Kidney (tissue), 13 donors: ENCODE measurements at regions not wholly inside any gene's neighbourhood (a gene's known extent, or its start where the extent isn't known, plus 50 kb on each side); places are given as distances from the start of the nearest gene placed in this dataset.

Source experiments
- DNase-seq, 5 donors: peaks; one replicate each; pipeline ENCODE4 v3.0.0-alpha.2; 2013 to 2020
- FAIRE-seq: peaks from 2 replicates; lab custom pipeline; 2012; peaks lifted over from hg19 to GRCh38; lab: Jason Lieb, UNC
- H3K27ac ChIP-seq, 2 donors: one replicate each; pipeline ENCODE4 v1.7.0; 2013; ENCODE audit warnings: low read depth in 2 of 2, low read length in 2 of 2, inconsistent platforms in 1 of 2
- H3K27me3 ChIP-seq: one replicate; pipeline ENCODE4 v1.7.1; 2013; ENCODE audit warnings: low read length, inconsistent platforms; ENCODE audit not compliant: control insufficient read depth, insufficient read depth
- H3K36me3 ChIP-seq, 3 donors: one replicate each; pipeline versions ENCODE4 v1.7.0 to v1.7.1; 2013; ENCODE audit warnings: low read length in 3 of 3, control low read depth in 1 of 3, inconsistent platforms in 1 of 3; ENCODE audit not compliant: insufficient read depth in 3 of 3, control insufficient read depth in 2 of 3
- H3K4me1 ChIP-seq, 3 donors: one replicate each; pipeline versions ENCODE4 v1.7.0 to v1.7.1; 2013; ENCODE audit warnings: low read length in 3 of 3, inconsistent platforms in 1 of 3, low read depth in 1 of 3; ENCODE audit not compliant: control insufficient read depth in 2 of 3, insufficient read depth in 2 of 3
- H3K4me3 ChIP-seq, 3 donors: one replicate each; pipeline versions ENCODE4 v1.7.0 to v1.8.1; 2013; ENCODE audit warnings: low read length in 3 of 3, control low read depth in 1 of 3, inconsistent platforms in 1 of 3
- H3K9ac ChIP-seq, 3 donors: one replicate each; pipeline versions ENCODE4 v1.7.0 to v1.7.1; 2013; ENCODE audit warnings: low read length in 3 of 3, control low read depth in 1 of 3, inconsistent platforms in 1 of 3
- H3K9me3 ChIP-seq, 3 donors: one replicate each; pipeline versions ENCODE4 v1.7.0 to v1.7.1; 2013; ENCODE audit warnings: low read length in 3 of 3, control low read depth in 1 of 3, inconsistent platforms in 1 of 3; ENCODE audit not compliant: control insufficient read depth in 2 of 3, insufficient read depth in 1 of 3
- CTCF ChIP-seq: IDR thresholded peaks from 3 replicates; pipeline ENCODE4 v1.5.1; 2012; ENCODE audit warnings: mild to moderate bottlenecking, moderate library complexity, borderline replicate concordance; ENCODE audit not compliant: insufficient read depth; ENCODE audit errors: extremely low read depth
- intact Hi-C: fragments of 100-400 bp; cut with DNase I; formaldehyde crosslinking; loops from one replicate; pipeline ENCODE4 v1.11.1; 2022
- donor health status: control.
- donor health status: control.
- donor health status: control.
- donor health status: control.
- donor health status: control.
- donor health status: DM: yes; HTN: yes; CAD: no.
- donor health status: Normal renal cell carcinoma (clear cell type).

GRCh38 chrX:46328133-46328532 lies 217.1 kb downstream of the ZNF674 start:
- DNase-seq (peak in 1 of 5 donors; percentile 40), FAIRE-seq (no peak)
- Histone ChIP-seq H3K9ac (no peak overlapping the region), H3K27me3 (no peaks in the 10 kb centered on the region), H3K36me3 (no peaks in the 10 kb centered on the region), H3K27ac (peak overlapping the region; percentile 41 to 43), H3K4me1 (no peaks in the 10 kb centered on the region), H3K4me3 (no peak overlapping the region), H3K9me3 (no peaks in the 10 kb centered on the region)
- intact Hi-C loops = no loop called here
- no peak for TF ChIP-seq CTCF

GRCh38 chrX:46327566-46328115 lies 217.6 kb downstream of the ZNF674 start:
- FAIRE-seq = no peak
- intact Hi-C loops = no loop called here
- no peak for TF ChIP-seq CTCF

GRCh38 chrX:46326161-46326560 lies 219.1 kb downstream of the ZNF674 start:
- no peaks in the 10 kb centered on the region for H3K27me3 ChIP-seq
- H3K4me3 ChIP-seq = no peak overlapping the region
- no peaks in the 10 kb centered on the region for H3K4me1 ChIP-seq
- intact Hi-C loops = no loop called here
- TF ChIP-seq CTCF = no peak
- DNase-seq = no peak
- no peaks in the 10 kb centered on the region for H3K36me3 ChIP-seq
- H3K27ac ChIP-seq = peak overlapping the region; percentile 23 to 49
- FAIRE-seq = no peak
- no peak overlapping the region for H3K9ac ChIP-seq
- H3K9me3 ChIP-seq = no peaks in the 10 kb centered on the region

More at GRCh38 chrX:46327566-46328115, 217.6 kb downstream of the ZNF674 start:
- Histone ChIP-seq H3K36me3 (no peaks in the 10 kb centered on the region), H3K27ac (peak overlapping the region; percentile 72 to 80), H3K4me3 (peak overlapping the region in 2 of 3 donors; percentile 24 to 55), H3K27me3 (no peaks in the 10 kb centered on the region), H3K9me3 (no peaks in the 10 kb centered on the region), H3K4me1 (no peaks in the 10 kb centered on the region), H3K9ac (peak overlapping the region in 1 of 3 donors; percentile 58)
- DNase-seq = peak; percentile 61 to 85 (median 75)
